ENCODE measurements at regions not wholly inside any gene's neighbourhood (a gene's known extent, or its start where the extent isn't known, plus 50 kb on each side); places are given as distances from the start of the nearest gene placed in this dataset.

DNA sequence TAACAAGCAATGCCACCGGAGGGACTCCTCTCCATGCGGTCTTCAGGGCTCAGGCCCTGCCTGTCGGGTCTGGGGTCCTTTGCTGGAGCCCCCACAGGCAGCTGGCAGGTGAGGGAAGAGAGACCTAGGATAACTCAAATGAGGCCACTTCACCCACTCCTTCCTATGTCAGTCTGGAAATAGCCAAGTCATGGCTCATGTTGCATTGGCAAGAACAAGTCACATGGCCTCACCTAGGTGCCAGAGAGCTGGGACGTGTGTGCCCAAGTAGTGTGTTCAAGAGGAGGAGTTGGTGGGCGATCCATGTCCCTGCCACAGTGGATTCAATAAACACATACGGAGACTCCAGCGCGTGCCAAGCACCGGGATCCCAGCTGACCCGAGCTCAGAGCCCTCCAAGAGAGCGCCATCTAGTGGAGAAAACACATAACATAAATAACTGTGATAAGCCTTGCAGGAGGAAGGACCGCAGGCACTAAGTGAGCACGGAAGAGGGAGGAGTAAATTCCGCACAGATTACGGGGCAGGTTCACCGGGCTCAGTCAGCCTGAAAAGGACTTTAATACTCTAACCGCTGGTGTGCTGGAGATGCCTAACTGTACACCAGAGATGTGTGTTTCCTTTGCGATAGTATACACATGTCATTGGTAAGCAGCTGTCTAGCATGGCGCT is 580.8 kb downstream of the CCDC171 start:
- DNase-seq = no peak

DNA sequence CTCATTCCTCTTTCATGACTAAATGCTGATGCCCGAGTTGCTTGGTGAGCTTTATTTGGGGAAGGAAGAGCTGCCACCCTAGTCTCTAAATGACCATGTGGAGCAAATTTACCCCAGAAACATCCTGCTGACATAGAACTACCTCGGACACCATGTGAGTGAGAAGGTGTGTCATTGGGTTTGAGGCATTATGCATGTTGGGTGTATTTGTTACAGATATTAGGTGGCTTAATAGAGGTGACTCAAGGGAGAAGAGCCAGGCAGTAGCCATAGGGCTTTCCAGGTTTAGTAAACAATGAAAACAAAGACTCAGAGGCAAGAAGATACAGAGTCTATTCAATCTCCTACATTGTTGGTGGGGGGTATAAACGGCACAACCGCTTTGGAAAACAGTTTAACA is 581.5 kb downstream of the CCDC171 start:
- no peak for DNase-seq

DNA sequence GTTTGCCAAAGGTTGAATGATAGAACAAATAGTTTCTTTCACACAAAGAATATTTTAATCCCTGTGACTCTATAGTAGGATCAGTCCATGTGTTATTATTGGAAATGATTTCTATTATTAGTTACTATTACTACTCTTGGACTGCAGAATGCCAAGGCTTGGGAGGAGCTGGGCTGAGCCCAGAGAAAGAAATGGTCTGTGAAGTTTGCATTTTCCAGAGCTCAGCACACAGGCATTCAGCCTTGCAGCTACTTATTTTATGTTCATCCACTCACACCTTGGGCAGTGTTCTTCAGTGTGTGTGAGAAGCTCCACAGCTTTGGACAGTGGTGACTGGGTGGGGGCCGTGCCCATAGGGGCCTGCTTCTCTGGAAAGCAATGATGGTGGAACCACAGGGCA is 583.1 kb downstream of the CCDC171 start:
- no peak for DNase-seq

GRCh38 chr9:16136451-16136850 is 583.6 kb downstream of the CCDC171 start:
- DNase-seq = no peak

DNA sequence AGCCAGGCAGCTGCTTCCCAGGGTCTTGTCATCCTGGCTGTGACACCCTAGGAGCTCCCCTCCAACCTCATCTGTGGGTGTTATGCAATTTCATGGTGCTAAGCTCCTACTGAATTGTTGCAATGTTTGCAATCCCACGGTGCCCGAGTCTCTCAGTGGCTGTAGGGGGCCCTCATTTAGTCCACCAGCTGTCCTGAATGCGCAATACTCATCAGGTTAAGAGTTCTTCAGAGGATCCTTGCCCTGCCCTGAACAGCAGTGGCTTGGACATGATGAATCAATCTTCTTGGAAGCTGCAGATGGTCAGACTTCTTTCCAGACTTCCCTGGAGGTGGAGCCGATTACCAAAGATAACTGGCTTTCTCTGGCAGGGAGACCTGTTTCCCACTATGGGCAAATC is 584.1 kb downstream of the CCDC171 start:
- no peak for DNase-seq

- DNase-seq = no peak
Observed at GRCh38 chr9:16138561-16139491, 586.0 kb downstream of the CCDC171 start.

DNA sequence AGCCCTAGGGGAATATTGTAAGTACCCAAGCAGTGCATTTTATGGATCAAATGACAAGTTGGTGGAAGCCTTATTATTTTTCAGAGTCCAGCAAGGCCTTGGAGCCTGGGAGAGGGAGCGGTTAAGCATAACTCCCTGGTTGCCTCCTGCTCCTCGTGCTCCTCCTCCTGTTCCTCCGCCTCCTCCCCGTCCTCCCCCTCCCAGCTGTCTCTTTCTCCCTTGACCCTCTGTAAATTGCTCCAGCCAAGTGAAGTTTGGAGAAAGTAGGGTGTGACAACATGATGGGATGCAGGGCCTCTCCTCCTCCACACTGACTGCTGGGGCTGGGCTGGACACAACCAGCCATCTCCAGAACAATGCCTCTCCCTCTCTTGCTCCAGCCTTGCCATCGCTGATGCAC is 586.9 kb downstream of the CCDC171 start:
- DNase-seq = no peak

DNA sequence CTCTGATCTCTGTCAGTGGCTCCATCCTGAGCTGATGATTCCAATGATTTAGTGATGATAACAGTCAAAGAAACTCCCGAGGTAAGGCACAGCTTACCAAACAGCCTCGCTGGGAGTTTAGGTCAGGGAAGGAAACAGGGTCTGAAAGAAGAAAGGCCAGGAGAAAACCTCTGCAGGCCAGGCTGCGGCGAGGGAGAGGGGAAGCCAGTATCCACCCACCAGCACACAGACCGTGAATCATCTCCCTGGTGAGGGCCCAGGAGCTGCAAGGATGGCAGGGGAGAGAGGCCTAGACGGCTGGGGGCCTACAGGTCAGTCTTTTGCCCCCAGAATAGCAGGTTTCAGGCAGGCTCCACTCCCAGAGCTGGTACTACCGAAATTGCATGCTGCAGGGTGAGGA is 590.5 kb downstream of the CCDC171 start:
- no peak for DNase-seq

- DNase-seq = no peak
Observed at GRCh38 chr9:16143947-16144890, 591.4 kb downstream of the CCDC171 start.

- DNase-seq = no peak
Observed at GRCh38 chr9:16145196-16145950, 592.5 kb downstream of the CCDC171 start.

DNA sequence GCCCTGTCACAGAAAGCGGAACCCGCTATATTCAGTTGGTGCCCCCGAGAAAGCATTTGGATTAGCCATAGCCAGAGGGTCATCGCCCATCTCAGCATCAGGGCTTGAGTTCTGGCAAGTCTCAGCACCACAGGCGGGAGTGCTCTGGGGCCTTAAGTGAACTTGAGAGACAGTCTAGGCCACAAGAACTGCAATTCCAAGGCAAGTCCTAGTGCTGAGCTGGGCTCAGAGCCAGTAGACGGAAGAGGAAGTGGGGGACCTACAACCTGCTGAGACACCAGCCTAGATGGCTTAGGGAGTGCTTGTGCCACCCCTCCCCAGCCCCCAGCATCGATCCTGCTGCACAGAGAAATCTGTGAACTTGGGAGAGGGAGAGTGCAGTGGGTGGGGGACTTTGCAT is 594.9 kb downstream of the CCDC171 start:
- no peak for DNase-seq

- no peak for DNase-seq
Observed at GRCh38 chr9:16150501-16150900, 597.7 kb downstream of the CCDC171 start.

- no peak for DNase-seq
Observed at GRCh38 chr9:16150938-16151650, 598.3 kb downstream of the CCDC171 start.

- DNase-seq = no peak
Observed at GRCh38 chr9:16152276-16153101, 599.6 kb downstream of the CCDC171 start.

DNA sequence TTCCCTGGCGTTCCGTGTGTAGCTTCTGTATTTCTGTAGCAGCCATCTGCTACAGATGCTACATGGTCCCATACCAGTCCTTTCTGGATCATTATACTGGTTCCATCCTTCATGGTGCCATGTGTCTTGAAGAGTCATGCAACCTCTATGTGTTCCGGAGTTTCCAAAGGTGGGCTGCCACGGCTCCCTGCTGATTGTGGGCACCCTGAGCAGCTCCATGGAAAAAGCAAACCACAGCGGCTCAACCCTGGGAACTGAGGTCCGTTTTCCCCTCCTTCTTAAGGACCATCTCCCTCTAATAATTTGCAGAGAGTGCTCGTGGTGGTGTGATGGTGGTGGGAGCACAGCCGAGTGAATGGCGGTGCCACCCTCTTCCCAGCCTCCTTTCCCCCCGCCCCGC is 600.4 kb downstream of the CCDC171 start:
- no peak for DNase-seq

DNA sequence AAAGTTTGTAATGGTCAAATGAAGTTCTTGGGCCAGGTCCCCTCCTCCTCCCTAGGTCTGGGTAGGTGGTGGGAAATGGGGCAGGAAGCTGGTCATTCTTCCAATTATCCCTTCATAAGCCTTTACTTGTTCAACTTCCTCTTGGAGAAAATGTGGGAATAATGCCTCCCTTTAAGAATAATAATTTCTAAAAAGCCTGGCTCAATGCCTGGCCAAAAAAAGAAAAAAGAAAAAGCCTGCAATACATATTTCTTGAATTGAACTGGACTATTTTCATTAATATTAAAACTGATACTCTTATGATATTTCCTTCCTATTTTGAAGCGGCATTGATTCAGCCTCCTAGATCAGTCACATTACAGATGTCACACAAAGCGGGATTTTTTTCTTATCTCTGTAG is 600.9 kb downstream of the CCDC171 start:
- DNase-seq = no peak

GRCh38 chr9:16154521-16155078 is 601.8 kb downstream of the CCDC171 start:
- DNase-seq = no peak

DNA sequence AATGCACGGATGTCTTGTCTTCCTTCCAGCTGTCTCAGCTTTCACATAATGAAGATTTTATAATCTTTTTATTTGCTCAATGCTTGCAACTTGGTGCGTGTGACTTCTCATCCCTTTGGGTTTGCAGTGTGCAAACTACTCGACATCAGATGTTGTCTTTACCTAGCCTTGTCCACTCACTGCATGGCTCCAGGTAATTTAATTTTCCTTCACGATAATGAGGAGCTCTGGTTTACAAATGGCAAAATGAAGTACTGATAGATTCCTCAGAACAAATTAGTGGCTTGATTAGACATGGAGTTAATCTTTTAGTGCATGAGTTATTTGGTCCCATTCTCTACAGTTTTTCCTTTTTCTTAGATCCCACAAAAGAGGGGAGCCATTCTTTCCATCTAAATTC is 603.0 kb downstream of the CCDC171 start:
- DNase-seq = no peak

- no peak for DNase-seq
Observed at GRCh38 chr9:16157216-16157615, 604.4 kb downstream of the CCDC171 start.

GRCh38 chr9:16157651-16158050 is 604.8 kb downstream of the CCDC171 start:
- no peak for DNase-seq
